ENCODE measurements at regions not wholly inside any gene's neighbourhood (a gene's known extent, or its start where the extent isn't known, plus 50 kb on each side); places are given as distances from the start of the nearest gene placed in this dataset.
"Not testable (repeated sequence)": the region's sequence is repeated elsewhere in the genome, so short reads cannot be mapped to it uniquely, and the experiment has no call there.

GRCh38 chr2:189231719-189232323, 52.3 kb upstream of the COL5A2 start:
- no peak for DNase-seq

- DNase-seq, result no peak
Measured at GRCh38 chr2:189232759-189233406, 53.3 kb upstream of the COL5A2 start.

DNA sequence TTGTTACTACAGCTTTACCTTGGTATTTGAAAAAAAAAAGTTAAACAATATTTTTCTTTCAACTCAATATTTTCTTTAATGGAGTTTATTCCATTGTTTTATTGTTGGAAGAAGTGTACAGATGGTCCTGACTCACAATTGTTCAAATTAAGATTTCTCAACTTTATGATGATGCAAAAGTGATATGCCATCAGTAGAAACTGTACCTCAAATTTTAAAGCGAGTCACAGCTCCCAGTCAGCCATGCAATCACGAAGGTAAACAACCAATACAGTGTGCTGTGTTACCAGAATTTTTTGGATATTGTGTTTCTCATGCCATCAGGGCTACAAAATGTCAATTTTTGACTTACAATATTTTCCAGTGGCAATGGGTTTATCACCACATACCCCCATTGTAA, 54.0 kb upstream of the COL5A2 start:
- DNase-seq, result no peak

DNA sequence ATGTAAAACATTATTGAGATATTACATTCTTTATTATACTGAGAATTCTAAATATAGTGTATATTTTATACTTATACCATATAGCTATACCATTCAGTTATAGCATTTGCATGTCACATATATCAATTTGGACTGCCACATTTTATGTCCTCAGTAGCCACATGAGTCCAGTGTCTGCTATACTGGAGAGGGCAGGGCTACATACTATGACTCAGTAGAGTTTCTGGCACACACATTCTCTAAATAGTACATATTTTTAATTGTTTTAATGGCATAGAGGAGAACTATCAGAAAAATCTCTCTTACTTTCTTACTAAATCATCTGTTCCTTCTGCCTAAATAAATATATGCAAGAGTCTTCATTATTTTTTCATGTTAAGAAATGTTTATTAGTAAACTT, 55.4 kb upstream of the COL5A2 start:
- no peak for DNase-seq

DNA sequence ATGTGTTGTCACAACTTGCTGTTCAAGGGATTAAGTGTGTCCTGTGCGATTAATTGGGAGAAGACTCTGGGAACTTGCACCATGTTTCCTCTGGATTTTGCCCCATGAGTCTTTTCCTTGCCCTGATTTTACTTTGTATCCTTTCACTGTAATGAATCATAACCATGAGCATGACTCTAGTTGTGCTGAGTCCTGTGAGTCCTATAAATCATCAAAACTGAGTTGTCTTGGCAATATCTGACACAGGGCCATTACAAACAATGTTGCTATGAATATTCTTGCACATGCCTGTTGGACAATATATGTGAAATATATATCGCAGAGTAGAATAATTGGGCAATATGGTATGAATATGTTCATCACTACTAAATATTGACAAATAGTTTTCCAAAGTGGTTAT, 56.5 kb upstream of the COL5A2 start:
- DNase-seq, result no peak

- no peak for DNase-seq
Measured at GRCh38 chr2:189238903-189239302, 59.3 kb upstream of the COL5A2 start.

- not testable (repeated sequence) for DNase-seq
Measured at GRCh38 chr2:189243843-189244242, 64.3 kb upstream of the COL5A2 start.

DNA sequence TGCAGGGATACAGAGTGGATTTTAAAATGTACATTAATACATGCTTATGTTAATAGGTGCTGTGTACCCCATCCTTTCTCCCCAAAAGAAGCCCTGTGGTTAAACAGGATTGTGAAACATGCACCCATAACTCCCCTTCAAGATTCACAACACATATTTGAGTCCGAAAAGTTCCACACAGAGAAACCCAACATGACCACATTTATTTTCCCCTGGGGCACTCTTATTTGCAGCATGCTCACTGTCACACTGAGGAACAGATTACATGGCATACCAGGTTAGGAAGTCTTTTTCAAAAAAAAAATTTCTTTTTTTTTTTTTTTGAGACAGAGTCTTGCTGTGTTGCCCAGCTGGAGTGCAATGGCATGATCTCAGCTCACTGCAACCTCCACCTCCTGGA, 67.7 kb upstream of the COL5A2 start:
- no peak for DNase-seq

DNA sequence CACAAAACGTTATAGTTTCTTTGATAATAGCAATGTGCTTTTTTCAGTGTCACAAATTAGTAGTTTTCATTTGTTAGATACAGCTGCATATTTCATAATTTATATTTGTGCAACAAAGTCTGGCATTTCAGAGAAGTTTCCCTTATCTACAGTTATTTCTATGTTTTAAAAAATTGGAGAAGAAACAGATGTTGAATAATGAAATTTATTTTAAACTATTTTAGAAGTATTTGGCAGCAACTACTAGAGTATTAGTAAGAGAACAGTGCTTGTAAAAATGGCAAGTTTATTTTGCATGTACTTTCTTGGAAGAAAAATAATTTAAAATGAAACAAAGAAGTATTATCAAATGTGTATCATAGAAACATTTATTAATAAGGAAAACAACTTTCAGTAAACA, 68.6 kb upstream of the COL5A2 start:
- no peak for DNase-seq

GRCh38 chr2:189249171-189249570, 69.6 kb upstream of the COL5A2 start:
- DNase-seq, result no peak

DNA sequence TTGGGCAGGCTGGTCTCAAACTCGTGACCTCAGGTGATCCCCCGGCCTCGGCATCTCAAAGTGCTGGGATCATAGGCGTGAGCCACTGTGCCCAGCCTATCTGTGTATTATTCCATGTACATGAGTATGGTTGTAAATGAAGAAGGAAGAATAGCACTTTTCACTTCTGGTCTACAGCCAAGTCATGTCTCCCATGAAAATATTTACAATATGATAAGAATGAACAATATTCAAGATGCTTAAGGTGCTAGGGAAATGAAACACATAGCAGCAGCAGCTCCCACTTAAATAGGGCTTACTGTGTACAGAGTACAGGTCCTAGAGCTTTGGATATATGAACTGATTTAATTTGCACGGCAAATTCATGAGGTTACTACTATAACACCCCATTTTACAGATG, 70.3 kb upstream of the COL5A2 start:
- DNase-seq, result no peak

- DNase-seq, result no peak
Measured at GRCh38 chr2:189252991-189253675, 73.6 kb upstream of the COL5A2 start.

GRCh38 chr2:189253836-189254235, 74.3 kb upstream of the COL5A2 start:
- DNase-seq, result no peak

- no peak for DNase-seq
Measured at GRCh38 chr2:189254268-189254883, 74.8 kb upstream of the COL5A2 start.

GRCh38 chr2:189255711-189256110, 76.2 kb upstream of the COL5A2 start:
- DNase-seq, result no peak

- no peak for DNase-seq
Measured at GRCh38 chr2:189258616-189259365, 79.2 kb upstream of the COL5A2 start.

- no peak for DNase-seq
Measured at GRCh38 chr2:189260361-189260814, 80.8 kb upstream of the COL5A2 start.

DNA sequence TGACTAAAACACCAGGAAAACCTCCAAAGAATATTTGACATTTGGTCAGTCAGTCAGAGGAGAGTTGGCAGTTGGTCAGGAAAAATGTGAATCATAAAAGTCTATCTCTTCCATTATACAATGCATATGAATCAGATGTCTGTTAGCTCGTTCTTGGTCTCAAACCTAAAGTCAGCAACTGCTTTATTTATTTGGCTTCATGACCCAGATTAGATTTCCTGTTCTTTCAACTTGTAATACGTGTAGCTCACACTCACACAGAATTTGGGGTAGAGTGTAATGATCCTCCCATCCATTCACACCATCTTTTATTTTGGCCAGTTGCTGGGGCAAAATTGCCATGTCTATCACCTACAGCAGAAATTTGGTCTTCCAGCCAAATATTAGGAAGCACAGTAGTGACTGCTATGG, 81.9 kb upstream of the COL5A2 start:
- no peak for DNase-seq

GRCh38 chr2:189261916-189262315, 82.4 kb upstream of the COL5A2 start:
- no peak for DNase-seq

DNA sequence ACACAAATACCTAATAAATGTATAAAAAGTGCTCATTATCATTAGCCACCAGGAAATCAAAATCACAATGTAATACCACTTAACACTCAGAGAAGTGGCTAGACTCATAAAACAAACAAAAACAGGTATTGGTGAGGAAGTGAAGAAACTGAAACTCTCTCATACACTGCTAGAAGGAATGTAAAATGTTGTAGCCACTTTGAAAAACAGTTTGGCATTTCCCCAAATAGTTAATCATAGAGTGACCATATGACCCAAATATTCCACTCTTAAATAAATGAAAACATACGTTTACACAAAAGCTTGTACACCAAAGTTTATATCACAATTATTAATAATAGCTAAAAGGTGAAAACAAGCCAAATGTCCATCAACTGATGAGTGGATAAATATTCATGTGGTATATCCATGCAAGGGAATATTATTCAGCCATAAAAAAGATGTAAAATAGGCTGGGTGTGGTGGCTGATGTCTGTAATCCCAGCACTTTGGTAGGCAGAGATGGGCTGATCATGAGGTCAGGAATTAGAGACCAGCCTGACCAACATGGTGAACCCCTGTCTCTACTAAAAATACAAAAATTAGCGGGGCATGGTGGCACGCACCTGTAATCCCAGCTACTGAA, 86.2 kb upstream of the COL5A2 start:
- DNase-seq, result no peak

GRCh38 chr2:189267491-189267890, 87.9 kb upstream of the COL5A2 start:
- DNase-seq, result no peak

DNA sequence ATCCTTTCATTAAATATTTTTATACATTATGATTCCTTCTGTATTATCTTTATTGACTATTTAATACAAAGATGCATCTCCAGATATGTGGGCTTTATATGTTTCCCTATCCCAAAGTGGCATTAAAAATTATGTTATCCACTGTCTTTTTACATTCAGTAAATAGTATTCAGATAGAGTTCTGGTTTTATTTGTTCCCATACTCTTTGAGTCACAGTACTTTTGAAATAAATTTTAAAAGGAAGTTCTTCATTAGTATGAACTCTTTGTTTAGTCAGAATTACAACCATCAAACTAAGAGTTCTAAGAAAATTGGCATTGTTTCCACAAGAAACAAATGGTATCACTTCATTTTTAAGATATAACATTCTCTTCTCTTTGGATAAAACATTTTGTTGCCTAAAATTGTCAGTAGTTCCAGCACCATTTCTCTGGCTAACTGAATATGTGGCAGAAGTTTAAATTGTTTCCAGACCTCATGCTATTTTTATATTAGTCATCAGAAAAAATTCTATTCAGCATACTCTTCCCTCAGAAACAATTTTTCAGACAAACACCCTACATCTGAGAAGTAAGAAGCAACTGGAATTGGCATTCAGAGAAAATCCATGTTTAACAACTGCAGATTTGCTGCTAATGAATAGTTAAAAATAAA, 88.5 kb upstream of the COL5A2 start:
- DNase-seq, result no peak
